Fibroblast of skin of abdomen (primary cell): ENCODE measurements at regions not wholly inside any gene's neighbourhood (a gene's known extent, or its start where the extent isn't known, plus 50 kb on each side); places are given as distances from the start of the nearest gene placed in this dataset.
"Not testable (repeated sequence)": the region's sequence is repeated elsewhere in the genome, so short reads cannot be mapped to it uniquely, and the experiment has no call there.

Experiments
- DNase-seq: peaks from one replicate; pipeline ENCODE4 v3.0.0-alpha.2; 2013

DNA sequence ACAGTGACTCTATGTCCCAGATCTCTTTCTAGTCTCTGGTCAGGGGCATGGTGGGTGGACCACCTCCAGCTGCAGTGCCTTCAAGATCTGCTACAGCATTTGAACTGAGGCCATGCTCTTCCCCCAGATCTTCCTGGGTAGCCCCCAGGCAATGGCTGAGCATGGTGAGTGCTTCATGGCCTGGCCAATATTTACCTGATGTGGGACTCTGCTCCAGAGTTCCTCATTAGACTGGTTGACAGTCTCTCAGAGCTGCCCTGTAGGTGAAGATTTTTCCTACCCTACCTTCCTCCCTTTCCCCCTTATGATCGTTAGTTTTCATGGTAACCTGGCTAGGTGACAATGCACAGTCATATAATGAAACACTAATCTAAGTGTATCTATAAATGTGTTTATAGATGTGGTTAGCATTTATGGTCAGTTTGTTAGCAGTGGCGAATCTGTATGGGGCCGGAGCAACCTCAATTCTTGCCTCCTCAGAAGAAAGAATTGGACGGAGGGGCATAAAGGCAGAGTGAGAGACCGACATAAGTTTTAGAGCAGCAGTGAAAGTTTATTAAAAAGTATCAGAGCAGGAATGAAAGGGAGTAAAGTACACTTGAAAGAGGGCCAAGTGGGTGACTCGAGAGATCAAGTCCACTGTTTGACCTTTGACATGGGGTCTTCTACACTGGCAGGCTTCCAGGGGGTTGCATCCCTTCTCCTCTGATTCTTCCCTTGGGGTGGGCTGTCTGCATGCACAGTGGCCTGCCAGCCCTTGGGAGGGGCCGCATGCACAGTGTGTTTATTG, 256.3 kb downstream of the CD83 start:
- DNase-seq, result no peak

GRCh38 chr6:14375930-14376329, 258.4 kb downstream of the CD83 start:
- DNase-seq, result no peak

- DNase-seq, result no peak
Measured at GRCh38 chr6:14379568-14379967, 262.0 kb downstream of the CD83 start.

DNA sequence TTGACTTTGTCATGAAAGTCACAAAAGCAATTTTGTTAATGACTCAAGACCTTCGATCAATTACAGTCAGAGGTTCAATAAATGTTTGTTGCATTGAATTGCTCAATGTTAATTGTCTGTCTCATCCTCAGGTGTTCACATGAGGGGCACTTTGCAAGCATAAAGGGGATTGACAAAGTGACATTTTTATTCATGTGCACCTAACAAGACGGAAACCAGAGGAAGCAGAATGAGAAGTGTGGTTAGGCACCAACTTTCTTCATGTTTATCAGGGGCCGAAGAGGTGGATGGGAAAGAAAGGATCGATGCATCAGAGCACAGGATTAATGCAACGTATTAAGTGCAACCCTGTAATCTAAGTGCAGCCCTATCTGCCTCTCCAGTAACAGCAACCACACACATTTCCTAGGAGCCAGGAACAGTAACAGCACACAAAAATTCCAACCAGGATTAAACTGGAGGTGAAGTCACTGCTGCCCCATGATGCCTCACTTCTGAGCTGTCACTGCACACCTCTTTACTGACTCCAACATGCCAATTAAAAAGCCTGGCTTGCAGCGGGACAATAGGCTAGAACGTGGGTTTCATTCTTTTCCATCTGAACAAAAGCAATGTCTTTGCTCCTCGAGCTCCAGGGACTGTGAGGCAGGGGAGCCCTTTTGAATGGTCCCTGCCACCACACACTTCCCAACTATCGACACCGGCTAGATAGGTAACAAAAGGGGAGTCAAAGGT, 262.7 kb downstream of the CD83 start:
- no peak for DNase-seq

GRCh38 chr6:14380901-14381828, 263.6 kb downstream of the CD83 start:
- DNase-seq, result no peak

- DNase-seq, result no peak
Measured at GRCh38 chr6:14381829-14382677, 264.5 kb downstream of the CD83 start.

DNA sequence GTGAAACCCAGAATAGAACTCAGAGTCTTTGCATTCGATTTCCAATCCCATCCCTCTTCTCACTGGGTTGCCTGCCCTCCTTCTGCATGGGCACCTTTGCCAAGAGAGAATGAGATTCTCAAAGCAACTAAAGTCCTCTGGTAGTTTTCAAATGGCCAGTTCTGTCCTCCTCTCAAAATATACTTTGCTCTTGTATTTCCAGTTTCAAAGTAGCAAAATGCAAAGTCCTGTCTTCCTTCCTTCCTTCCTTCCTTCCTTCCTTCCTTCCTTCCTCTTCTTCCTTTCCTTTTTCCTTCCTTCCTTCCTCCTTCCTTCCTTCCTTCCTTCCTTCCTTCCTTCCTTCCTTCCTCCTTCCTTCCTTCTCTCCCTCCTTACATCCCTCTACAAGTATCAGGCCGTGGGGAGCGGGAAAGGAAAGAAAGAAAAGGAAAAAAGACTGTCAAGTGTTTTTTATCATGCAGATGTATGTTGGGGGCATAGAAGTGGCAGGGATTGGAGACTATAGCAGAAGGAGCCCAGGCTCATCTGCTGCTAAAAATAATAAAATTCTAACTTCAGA, 265.2 kb downstream of the CD83 start:
- DNase-seq, result no peak

DNA sequence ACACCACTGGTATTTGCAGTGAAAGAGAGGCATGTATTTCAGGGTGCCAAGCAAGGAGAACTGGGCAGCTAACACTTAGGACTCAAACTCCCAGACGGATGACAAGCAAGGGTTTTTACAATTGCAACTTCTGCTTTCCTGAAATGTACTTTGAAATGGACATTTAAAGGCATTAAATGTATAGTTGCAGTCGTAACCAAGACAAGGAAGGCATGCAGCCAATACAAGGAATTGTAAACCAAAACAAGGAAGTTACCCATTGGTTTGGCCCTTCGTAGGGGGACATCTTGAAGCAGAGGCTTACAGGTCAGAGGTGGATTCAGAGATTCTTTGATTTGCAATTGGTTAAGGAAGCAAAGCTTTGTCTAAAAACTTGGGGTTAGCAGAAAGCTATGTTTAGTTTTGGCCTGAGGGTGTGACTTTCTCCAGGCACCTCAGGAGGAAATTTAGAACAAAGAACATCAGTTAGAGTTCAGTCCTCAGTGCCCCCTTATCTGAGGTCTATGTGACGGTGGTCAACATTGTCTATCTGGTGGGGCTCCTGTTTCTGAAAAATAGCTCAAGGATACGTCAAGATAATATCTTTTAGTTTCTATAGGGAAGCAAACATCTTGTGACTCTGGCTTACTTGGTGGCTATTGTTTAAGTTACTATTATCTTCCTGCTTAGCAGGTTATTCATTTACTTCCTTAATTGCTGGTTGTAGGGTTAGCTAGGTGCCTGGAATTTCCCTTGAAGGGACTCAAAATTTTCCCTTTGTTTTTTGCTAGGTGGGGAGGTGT, 266.0 kb downstream of the CD83 start:
- no peak for DNase-seq

- DNase-seq, result no peak
Measured at GRCh38 chr6:14384175-14384949, 266.8 kb downstream of the CD83 start.

DNA sequence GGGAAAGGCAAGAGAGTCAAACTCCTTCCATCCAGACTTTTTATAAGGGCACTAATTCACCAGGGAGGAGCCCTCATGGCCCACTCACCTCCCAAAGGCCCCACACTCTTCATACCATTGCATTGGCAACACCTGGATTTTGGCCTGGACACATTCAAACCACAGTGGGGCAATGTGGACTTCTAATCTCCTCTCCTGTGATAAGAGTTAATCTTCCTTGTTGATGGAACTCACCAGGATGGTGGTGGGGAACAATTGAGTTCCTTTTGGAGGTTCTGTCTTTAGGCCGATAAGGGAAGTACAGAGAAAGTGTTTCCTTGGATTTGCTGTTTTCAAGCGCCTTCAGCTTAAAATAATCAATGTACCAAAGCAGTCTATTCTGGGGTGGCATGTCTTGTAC, 268.7 kb downstream of the CD83 start:
- DNase-seq, result no peak

DNA sequence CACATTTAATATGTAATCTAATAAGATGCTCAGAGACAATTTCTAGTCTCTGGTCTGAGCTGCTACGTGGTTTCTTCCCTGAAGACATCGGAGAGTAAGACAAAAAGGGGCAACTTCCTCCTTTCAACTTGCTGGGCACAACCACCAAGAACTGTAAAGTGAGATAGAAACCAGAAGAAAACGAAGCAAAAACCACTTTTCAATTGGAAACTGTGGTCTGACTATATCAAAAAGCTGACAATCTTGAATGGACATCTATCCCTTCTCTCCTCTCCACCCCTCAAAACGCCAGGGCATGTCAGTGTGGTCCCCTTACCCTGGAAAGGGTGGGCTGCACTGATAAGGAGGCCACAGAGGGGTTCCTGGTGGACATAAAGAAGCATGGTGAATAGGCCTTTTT, 269.1 kb downstream of the CD83 start:
- DNase-seq, result no peak

DNA sequence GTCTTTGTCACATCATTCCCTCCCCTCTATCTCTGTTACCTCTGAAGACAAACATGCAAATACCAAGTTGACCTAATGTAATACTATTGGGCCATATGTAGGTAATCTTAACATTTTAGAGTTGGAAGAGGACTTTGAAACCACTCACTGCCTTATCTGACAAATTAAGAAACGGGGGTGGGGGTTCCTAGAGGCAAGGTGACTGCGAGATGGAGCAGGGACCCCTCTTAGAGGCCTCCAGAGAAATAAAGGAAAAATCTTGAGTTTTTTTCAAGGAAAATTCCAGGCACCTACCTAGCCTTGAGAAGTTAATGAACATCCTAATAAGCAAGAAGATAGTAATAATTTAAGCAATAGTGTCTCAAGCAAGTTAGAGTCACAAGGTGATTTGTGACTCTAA, 270.8 kb downstream of the CD83 start:
- no peak for DNase-seq

DNA sequence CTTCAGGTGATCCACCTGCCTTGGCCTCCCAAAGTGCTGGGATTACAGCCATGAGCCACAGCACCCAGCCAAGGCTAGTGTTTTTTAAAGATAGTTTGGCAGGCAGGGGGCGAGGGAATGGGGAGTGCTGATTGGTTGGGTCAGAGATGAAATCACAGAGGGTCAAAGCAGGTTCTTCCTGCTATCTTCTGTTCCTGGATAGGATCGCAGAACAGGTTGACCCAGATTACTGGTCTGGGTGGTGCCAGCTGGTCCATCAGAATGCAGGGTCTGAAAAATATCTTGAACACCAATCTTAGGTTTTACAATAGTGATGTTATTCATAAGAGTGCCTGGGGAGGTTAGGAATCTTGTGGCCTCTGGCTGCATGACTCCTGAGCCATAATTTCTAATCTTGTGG, 272.2 kb downstream of the CD83 start:
- not testable (repeated sequence) for DNase-seq

DNA sequence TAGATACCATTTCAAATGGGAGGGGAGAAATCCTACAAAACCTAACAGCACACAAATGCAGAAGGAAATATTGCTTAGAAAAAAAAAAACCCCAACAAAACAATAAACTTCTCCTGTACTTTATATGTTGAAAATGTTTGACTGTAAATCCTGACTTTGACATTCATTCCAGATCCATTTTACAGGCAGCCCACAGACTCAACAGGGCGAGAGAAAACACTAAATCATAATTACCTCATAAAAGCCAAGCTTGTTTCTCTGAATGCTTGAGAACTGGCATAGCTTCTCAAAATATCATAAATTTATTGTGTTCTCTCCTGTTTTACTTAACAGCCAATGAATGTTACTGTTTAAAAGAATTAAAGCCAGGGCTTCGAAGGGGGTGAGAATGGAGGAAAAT, 273.2 kb downstream of the CD83 start:
- no peak for DNase-seq

GRCh38 chr6:14393910-14394309, 276.3 kb downstream of the CD83 start:
- no peak for DNase-seq

DNA sequence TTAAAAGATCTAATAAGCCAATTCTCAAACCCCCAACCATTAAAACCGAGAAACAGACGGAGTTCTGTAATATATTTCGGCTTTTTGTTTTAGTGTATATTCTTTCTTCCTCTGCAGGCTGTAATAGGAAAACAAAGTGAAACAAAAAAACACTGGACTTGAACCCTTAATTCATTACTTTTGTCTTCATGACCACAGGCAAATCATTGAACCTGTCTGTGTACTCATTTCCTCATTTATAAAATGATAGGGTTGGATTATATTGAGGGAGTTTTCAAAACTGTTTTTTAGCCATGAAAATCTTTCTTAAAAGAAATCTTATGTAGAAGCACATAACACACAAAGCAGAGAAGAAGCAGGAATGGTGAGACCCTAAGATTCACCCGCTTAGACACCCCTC, 278.8 kb downstream of the CD83 start:
- DNase-seq, result no peak

DNA sequence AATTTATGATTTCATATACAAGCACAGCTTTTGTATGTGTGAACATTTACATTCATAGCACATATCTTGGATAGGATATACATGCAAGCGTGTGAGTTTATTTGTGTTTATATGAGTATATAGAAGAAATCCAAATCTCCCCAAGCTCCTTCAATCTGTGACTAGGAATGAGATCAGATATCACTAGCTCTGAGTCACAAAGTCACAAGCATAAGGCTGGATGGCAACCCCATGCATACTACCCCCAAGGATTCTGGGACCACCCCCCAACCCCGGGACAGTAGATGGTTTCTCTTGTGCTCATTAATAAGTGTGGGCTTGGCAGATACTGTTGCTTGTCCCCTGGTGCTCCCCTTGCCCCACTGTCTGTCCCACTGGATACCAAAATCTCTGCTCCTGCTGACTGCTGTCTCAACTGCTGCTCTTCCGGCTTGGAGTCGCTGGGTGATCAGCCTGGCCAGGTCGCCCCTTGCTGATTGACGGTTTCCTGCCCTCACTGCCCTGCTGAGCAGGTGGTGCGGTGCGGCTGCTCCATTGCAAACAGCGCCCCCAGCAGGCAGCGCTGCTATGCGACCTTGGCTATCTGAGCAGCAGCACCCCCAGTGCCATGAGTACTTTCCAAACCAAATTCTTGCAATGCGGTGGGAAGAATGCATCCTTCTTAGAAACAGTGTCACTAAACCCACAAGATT, 279.4 kb downstream of the CD83 start:
- peak; percentile 17 for DNase-seq

- no peak for DNase-seq
Measured at GRCh38 chr6:14397518-14397901, 279.9 kb downstream of the CD83 start.

GRCh38 chr6:14398953-14399352, 281.4 kb downstream of the CD83 start:
- no peak for DNase-seq

DNA sequence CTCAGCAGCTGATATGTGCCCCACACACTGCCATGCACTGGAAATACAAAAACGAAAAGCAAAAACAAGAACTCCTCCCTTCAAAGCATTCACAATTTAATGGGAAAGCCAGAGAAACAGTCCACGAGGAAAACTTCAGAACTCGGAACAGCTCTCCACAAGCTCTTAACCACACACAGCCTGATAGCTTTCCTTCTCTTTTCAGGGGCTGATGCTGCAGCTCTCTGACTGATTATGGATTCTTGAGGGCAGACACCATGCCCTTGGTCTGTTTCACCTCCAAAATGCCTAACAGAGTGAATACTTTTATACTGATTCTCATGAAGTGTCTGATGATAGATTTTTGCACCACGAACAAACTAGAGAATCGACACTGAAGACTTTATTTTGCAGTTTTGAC, 282.1 kb downstream of the CD83 start:
- no peak for DNase-seq
